Panc1 (cell line): ENCODE measurements at regions not wholly inside any gene's neighbourhood (a gene's known extent, or its start where the extent isn't known, plus 50 kb on each side); places are given as distances from the start of the nearest gene placed in this dataset.

Experiments used
- ATAC-seq: fragments of 200-7000 bp; cut with Tn5 transposase; 2 replicates; pipeline ENCODE4 v1.9.1; 2020; ENCODE audit warnings: mild to moderate bottlenecking, moderate library complexity
- BruUV-seq: library from RNA; stranded (reverse); fragments of 400-500 nt; replicated peaks from 2 replicates; lab custom pipeline; 2021; lab: Mats Ljungman, UMichigan
- CTCF ChIA-PET: fragments of 300-600 bp; sonication (Branson Sonifier 250); formaldehyde crosslinking; loops from one replicate; lab custom pipeline; 2022; ENCODE audit warnings: antibody characterized with exemption; lab: Charles Lee
- POLR2A ChIA-PET: fragments of 300-600 bp; sonication (Branson Sonifier 250); formaldehyde crosslinking; loops from one replicate; lab custom pipeline; 2022; ENCODE audit warnings: antibody characterized with exemption; lab: Charles Lee
- DNase-seq: peaks from one replicate; pipeline ENCODE4 v3.0.0-alpha.2; 2010; ENCODE audit warnings: low read depth, low spot score
- H3K27ac ChIP-seq: 2 replicates; pipeline ENCODE4 v1.5.1; 2011; ENCODE audit warnings: mild to moderate bottlenecking, low read length, inconsistent platforms
- H3K27me3 ChIP-seq: fragments of 200-500 bp; sonication (Bioruptor generic); 2 replicates; pipeline ENCODE4 v1.6.0; 2014; ENCODE audit warnings: low read length, inconsistent platforms; ENCODE audit not compliant: control insufficient read depth, insufficient read depth
- H3K36me3 ChIP-seq: fragments of 200-500 bp; sonication (Bioruptor generic); 2 replicates; pipeline ENCODE4 v1.5.1; 2014; ENCODE audit warnings: inconsistent platforms, mild to moderate bottlenecking, low read length, moderate library complexity; ENCODE audit not compliant: control insufficient read depth, insufficient read depth
- H3K4me1 ChIP-seq: 2 replicates; pipeline ENCODE4 v1.5.1; 2011; ENCODE audit warnings: inconsistent platforms, mild to moderate bottlenecking, low read length, moderate library complexity; ENCODE audit not compliant: control insufficient read depth, insufficient read depth
- H3K4me3 ChIP-seq, 2 experiments: 2 replicates each; pipeline ENCODE4 v1.5.1; 2011 to 2012; ENCODE audit warnings: low read depth in 2 of 2, low read length in 2 of 2, mild to moderate bottlenecking in 2 of 2, inconsistent platforms in 1 of 2, moderate library complexity in 1 of 2
- H3K9me3 ChIP-seq: fragments of 200-500 bp; sonication (Bioruptor generic); 2 replicates; pipeline ENCODE4 v1.5.1; 2014; ENCODE audit warnings: low read depth, mild to moderate bottlenecking, inconsistent platforms, low read length, moderate library complexity; ENCODE audit not compliant: control insufficient read depth, insufficient read depth
- POLR2AphosphoS5 ChIP-seq: IDR thresholded peaks from 2 replicates; pipeline ENCODE4 v1.6.1; 2012; ENCODE audit warnings: mild to moderate bottlenecking, low read depth, low read length, moderate library complexity
- SIN3A ChIP-seq: IDR thresholded peaks from 2 replicates; pipeline ENCODE4 v1.6.1; 2012; ENCODE audit warnings: low read depth, mild to moderate bottlenecking, low read length, moderate library complexity, borderline replicate concordance; ENCODE audit not compliant: insufficient read depth
- TCF7L2 ChIP-seq: IDR thresholded peaks from 2 replicates; pipeline ENCODE4 v1.6.1; 2011; ENCODE audit warnings: mild to moderate bottlenecking, low read depth, low read length, inconsistent platforms
- in situ Hi-C: cut with HindIII; loops from 2 replicates; pipeline ENCODE4 v1.10.0; 2016; ENCODE audit warnings: low sequenced_read_pairs, low pct_unique_long_range_greater_than_20kb
- intact Hi-C: fragments of 100-400 bp; cut with micrococcal nuclease; formaldehyde crosslinking; loops from one replicate; pipeline ENCODE4 v1.10.0; 2022; ENCODE audit not compliant: unreplicated experiment
- TF ChIP-seq, protein P1 (sequence below): fragments of 450-650 bp; IDR thresholded peaks from 2 replicates; pipeline ENCODE4 v1.5.1; 2017; ENCODE audit warnings: mild to moderate bottlenecking
- TF ChIP-seq, protein P2 (sequence below), 2 experiments: IDR thresholded peaks; 2 replicates each; pipeline ENCODE4 v1.6.1; 2011 to 2012; ENCODE audit warnings: low read depth in 2 of 2, control low read depth in 1 of 2, low read length in 1 of 2, mild to moderate bottlenecking in 1 of 2, moderate library complexity in 1 of 2; ENCODE audit not compliant: insufficient read depth in 1 of 2

DNA sequence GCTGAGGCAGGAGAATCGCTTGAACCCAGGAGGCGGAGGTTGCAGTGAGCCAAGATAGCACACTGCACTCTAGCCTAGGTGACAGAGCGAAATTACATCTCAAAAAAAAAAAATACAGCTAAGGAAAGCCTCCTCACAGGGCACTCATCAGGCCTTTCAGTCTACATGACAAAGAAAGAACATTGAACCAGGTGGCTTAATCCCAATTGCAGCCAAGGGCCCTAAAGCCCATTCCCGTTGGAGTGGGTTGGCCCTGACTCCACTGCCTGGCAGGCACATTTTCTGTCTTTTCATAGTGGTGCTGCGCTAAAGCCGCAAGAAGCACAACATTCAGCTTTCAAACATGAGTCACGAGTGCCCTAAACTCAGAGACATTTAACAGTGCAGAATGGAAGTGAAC, 372.5 kb downstream of the RNF144A start:
- TF ChIP-seq, protein P1, sequence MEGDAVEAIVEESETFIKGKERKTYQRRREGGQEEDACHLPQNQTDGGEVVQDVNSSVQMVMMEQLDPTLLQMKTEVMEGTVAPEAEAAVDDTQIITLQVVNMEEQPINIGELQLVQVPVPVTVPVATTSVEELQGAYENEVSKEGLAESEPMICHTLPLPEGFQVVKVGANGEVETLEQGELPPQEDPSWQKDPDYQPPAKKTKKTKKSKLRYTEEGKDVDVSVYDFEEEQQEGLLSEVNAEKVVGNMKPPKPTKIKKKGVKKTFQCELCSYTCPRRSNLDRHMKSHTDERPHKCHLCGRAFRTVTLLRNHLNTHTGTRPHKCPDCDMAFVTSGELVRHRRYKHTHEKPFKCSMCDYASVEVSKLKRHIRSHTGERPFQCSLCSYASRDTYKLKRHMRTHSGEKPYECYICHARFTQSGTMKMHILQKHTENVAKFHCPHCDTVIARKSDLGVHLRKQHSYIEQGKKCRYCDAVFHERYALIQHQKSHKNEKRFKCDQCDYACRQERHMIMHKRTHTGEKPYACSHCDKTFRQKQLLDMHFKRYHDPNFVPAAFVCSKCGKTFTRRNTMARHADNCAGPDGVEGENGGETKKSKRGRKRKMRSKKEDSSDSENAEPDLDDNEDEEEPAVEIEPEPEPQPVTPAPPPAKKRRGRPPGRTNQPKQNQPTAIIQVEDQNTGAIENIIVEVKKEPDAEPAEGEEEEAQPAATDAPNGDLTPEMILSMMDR, result no peak
- TF ChIP-seq, protein P2, sequence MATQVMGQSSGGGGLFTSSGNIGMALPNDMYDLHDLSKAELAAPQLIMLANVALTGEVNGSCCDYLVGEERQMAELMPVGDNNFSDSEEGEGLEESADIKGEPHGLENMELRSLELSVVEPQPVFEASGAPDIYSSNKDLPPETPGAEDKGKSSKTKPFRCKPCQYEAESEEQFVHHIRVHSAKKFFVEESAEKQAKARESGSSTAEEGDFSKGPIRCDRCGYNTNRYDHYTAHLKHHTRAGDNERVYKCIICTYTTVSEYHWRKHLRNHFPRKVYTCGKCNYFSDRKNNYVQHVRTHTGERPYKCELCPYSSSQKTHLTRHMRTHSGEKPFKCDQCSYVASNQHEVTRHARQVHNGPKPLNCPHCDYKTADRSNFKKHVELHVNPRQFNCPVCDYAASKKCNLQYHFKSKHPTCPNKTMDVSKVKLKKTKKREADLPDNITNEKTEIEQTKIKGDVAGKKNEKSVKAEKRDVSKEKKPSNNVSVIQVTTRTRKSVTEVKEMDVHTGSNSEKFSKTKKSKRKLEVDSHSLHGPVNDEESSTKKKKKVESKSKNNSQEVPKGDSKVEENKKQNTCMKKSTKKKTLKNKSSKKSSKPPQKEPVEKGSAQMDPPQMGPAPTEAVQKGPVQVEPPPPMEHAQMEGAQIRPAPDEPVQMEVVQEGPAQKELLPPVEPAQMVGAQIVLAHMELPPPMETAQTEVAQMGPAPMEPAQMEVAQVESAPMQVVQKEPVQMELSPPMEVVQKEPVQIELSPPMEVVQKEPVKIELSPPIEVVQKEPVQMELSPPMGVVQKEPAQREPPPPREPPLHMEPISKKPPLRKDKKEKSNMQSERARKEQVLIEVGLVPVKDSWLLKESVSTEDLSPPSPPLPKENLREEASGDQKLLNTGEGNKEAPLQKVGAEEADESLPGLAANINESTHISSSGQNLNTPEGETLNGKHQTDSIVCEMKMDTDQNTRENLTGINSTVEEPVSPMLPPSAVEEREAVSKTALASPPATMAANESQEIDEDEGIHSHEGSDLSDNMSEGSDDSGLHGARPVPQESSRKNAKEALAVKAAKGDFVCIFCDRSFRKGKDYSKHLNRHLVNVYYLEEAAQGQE (IDR thresholded peaks at IDR 0.05; ENCODE audit: insufficient read depth in 1 of 2, low read depth in 2 of 2, low read length in 1 of 2), result no peak
- no peak for TF ChIP-seq TCF7L2
- no peak for TF ChIP-seq POLR2AphosphoS5
- no peak for TF ChIP-seq SIN3A
- ATAC-seq (no peak), DNase-seq (no peak)
- no TSS peak for BruUV-seq
- CTCF ChIA-PET, result no interaction called here
- Histone ChIP-seq H3K4me1 (no peaks in the 10 kb centered on the region), H3K27me3 (no peaks in the 10 kb centered on the region), H3K9me3 (no peaks in the 10 kb centered on the region), H3K4me3 (no peak overlapping the region), H3K27ac (no peak overlapping the region), H3K36me3 (no peaks in the 10 kb centered on the region)
- POLR2A ChIA-PET, result no interaction called here
- in situ Hi-C loops, result no loop called here
- intact Hi-C loops, result no loop called here

DNA sequence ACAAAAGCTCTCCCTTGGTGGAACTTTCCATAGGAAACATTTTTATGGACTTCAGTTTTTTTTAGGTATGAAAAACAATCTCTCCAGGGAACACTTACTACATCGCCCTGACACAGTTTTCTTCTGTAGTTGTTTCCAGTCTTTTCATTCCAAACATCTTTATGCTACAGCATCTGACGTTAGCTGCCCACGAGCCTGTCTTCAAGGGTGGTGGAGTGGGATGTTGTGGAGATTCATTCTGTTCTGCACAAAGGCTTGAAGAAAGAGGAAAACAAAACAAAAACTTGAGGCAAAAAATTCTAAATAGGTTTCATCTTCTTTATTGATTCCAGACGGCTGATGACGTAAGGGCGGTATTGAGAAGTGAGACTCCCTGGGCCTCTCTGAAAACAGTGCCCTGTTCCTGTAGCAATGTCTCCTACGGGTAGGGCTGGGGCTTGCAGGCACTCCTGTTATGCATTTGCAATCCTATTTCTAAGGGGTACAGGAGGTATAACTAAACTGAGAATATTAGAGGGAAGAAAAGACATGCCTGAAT, 375.0 kb downstream of the RNF144A start:
- POLR2A ChIA-PET, result no interaction called here
- ATAC-seq (no peak), DNase-seq (no peak)
- in situ Hi-C loops, result no loop called here
- H3K4me3 ChIP-seq, result no peak overlapping the region
- no peaks in the 10 kb centered on the region for H3K4me1 ChIP-seq
- H3K36me3 ChIP-seq, result no peaks in the 10 kb centered on the region
- intact Hi-C loops, result no loop called here
- H3K27me3 ChIP-seq, result no peaks in the 10 kb centered on the region
- CTCF ChIA-PET, result no interaction called here
- H3K9me3 ChIP-seq, result no peaks in the 10 kb centered on the region
- BruUV-seq, result no TSS peak
- no peak overlapping the region for H3K27ac ChIP-seq
- TF ChIP-seq, protein P1, result no peak
- TF ChIP-seq, protein P2 (IDR thresholded peaks at IDR 0.05; ENCODE audit: insufficient read depth in 1 of 2, low read depth in 2 of 2, low read length in 1 of 2), result no peak
- TF ChIP-seq POLR2AphosphoS5 (no peak), TCF7L2 (no peak), SIN3A (no peak)
